GM19043 (cell line): ENCODE measurements at regions not wholly inside any gene's neighbourhood (a gene's known extent, or its start where the extent isn't known, plus 50 kb on each side); places are given as distances from the start of the nearest gene placed in this dataset.
"Not testable (repeated sequence)": the region's sequence is repeated elsewhere in the genome, so short reads cannot be mapped to it uniquely, and the experiment has no call there.

Experiments
- ATAC-seq: cut with Tn5 transposase; IDR thresholded peaks from one replicate; pipeline ENCODE4 v1.9.1; 2021; ENCODE audit warnings: low read depth; ENCODE audit not compliant: unreplicated experiment

GRCh38 chr10:27349987-27350386 is 109.4 kb upstream of the ACBD5 start:
- no peak for ATAC-seq

GRCh38 chr10:27347827-27348207 is 107.2 kb upstream of the ACBD5 start:
- not testable (repeated sequence) for ATAC-seq

GRCh38 chr10:27345455-27345920 is 104.9 kb upstream of the ACBD5 start:
- ATAC-seq = peak; percentile 50

- ATAC-seq = peak; percentile 43
Measured at GRCh38 chr10:27344568-27345454, 104.2 kb upstream of the ACBD5 start.

GRCh38 chr10:27341001-27341400 is 100.4 kb upstream of the ACBD5 start:
- ATAC-seq = no peak

GRCh38 chr10:27335246-27335645 is 94.6 kb upstream of the ACBD5 start:
- ATAC-seq = not testable (repeated sequence)

DNA sequence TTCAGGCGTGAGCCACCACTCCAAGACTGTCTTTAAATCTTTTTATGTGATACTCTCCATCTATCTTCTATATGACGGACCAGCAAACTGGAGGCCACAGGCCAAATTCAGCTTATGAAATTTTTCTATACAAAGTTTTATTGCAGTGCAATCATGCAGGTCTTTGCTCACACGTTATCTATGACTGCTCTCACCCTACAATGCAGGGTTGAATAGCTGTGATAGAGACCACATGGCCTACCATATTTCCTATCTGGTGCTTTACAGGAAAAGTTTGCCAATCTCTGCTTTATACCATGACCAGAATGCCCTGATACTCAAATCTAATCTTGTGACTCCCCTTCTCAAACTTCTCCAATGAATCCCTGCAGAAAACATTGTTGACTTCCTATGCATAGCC is 89.5 kb upstream of the ACBD5 start:
- ATAC-seq = no peak

GRCh38 chr10:27328946-27329345 is 88.3 kb upstream of the ACBD5 start:
- ATAC-seq = no peak

- ATAC-seq = not testable (repeated sequence)
Measured at GRCh38 chr10:27326748-27327147, 86.2 kb upstream of the ACBD5 start.

DNA sequence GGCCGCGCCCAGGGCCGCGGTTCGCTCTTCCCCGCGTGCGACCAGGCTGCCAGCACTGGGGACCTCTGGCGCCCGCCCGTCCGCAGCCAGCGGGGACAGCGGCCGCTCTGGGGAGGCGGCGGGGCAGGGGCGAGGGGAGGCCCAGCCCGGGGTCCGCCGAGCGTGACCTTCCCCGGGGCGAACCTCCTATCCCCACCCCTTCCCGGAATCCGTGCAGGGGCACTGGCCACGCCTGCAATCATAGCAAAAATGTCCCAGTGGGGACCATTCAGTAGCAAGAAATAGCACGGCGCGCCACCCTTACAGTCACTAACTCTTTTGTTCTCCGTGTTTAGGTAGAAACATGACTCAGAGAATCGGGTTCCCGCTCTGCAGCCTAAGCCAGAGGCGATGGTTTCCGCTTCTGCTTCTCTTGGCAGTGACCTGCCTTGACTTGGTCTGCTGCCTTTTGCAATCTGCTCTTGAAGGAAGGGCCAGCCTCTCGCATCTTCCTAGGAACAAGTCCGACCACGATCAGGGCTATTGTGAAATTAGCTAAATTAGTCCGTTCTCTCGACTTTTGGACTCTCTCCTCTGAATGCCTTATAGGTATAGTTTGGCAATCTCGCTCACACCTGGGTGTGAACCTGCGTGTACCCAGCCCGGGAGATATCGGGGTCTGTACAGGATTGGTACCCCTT is 79.3 kb upstream of the ACBD5 start:
- ATAC-seq = peak; percentile 83

DNA sequence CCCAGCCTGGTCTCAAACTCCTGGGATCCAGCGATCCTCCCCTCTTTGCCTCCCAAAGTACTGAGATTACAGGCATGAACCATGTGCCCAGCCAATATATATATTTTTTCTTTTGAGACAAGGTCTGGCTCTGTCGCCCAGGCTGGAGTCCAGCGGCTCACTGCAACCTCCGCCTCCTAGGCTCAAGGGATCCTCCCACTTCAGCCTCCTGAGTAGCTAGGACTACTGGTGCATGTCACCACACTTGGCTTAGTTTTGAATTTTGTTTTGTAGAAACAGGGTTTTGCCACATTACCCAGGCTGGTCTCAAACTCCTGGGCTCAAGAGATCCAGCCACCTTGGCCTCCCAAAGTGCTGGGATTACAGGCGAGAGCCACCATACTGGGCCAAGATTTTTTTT is 78.5 kb upstream of the ACBD5 start:
- ATAC-seq = not testable (repeated sequence)

DNA sequence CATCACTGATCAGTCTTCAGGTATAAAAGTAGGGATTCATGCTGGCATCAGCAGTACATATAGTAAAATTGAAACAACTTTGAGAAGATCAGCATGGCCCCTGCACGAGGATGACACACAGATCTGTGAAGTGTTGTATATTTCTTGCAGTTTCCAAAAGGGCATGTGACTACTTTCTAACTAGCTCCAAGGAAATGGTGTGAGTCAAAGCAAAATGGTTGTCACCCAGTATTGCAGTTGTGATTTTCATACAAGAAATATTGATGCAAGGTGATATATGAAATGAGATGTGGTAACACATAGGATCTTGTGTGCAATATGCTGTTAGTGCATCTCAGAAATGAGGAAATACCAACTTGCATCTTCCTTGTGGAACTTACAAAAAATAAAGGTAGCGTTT is 74.5 kb upstream of the ACBD5 start:
- not testable (repeated sequence) for ATAC-seq

DNA sequence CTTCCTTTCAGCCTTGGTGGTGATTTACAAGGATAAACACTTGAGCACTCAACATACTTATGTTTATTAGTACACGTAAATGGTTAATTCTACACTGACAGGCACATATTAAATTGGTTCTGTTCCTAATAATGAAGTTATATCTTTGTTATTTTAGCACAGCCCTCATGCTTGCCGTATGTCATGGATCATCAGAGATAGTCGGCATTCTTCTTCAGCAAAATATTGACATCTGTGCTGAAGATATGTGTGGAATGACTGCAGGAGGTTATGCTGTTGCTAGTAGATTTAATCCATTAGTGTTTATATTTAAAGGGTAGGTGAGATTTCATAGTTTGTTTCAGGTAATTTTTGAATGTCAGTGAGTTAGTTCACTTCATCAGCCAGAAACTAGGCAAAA is 73.0 kb upstream of the ACBD5 start:
- ATAC-seq = not testable (repeated sequence)

GRCh38 chr10:27312854-27313253 is 72.3 kb upstream of the ACBD5 start:
- ATAC-seq = no peak

- not testable (repeated sequence) for ATAC-seq
Measured at GRCh38 chr10:27311809-27312208, 71.2 kb upstream of the ACBD5 start.

GRCh38 chr10:27298522-27298850 is 57.9 kb upstream of the ACBD5 start:
- ATAC-seq = not testable (repeated sequence)

DNA sequence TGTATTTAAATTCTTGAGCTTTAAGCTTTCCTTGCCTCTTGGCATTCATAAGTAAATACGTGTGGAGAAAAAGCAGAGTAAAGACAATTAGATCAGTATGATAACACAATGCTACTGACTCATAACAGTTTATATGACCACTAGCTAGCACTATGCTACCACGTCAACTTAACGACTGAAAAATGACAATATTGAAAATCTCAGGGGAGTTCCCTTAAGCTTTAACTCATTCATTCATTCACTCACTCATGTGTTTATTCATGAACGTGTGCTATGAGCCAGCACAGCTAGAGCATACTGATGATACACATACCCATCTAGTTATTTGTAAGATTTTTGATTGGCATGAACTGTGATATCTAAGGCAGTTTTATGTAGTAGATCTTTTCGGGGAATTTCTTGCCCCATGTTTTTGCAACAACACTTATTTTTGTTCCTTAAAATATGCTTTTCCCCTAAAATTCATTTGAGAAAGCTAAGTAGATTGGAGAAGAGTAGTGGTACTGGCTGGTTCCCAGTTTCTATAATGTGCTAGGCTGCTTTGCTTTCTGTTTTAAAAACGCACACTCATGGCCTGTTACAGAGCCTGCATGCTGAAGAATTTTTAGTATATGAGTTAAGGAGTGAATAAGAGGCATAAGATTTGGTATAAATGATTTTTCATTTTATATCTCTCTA is 57.4 kb upstream of the ACBD5 start:
- ATAC-seq = no peak

DNA sequence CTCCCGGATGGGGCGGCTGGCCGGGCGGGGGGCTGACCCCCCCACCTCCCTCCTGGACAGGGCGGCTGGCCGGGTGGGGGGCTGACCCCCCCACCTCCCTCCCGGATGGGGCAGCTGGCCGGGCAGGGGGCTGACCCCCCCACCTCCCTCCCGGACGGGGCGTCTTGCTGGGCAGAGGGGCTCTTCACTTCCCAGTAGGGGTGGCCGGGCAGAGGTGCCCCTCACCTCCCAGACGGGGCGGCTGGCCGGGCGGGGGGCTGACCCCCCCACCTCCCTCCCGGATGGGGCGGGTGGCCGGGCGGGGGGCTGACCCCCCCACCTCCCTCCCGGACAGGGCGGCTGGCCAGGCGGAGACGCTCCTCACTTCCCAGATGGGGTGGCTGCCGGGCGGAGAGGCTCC is 55.7 kb upstream of the ACBD5 start:
- not testable (repeated sequence) for ATAC-seq

GRCh38 chr10:27291253-27291895 is 50.8 kb upstream of the ACBD5 start:
- ATAC-seq = not testable (repeated sequence)
